Esophagus (tissue), 2 donors: ENCODE measurements at regions not wholly inside any gene's neighbourhood (a gene's known extent, or its start where the extent isn't known, plus 50 kb on each side); places are given as distances from the start of the nearest gene placed in this dataset.

Experiments
- H3K27ac ChIP-seq, 2 donors: one replicate each; pipeline ENCODE4 v1.5.1; 2013; ENCODE audit warnings: low read depth in 2 of 2, mild to moderate bottlenecking in 2 of 2, inconsistent platforms in 1 of 2, low read length in 1 of 2, moderate library complexity in 1 of 2
- H3K27me3 ChIP-seq, 2 donors: one replicate each; pipeline ENCODE4 v1.6.1; 2013; ENCODE audit warnings: low read length in 2 of 2, control low read depth in 1 of 2, mild to moderate bottlenecking in 1 of 2; ENCODE audit not compliant: insufficient read depth in 2 of 2, control insufficient read depth in 1 of 2
- H3K36me3 ChIP-seq, 2 donors: one replicate each; pipeline ENCODE4 v1.6.1; 2013; ENCODE audit warnings: low read length in 1 of 2; ENCODE audit not compliant: control insufficient read depth in 2 of 2, insufficient read depth in 2 of 2
- H3K4me1 ChIP-seq, 2 donors: one replicate each; pipeline ENCODE4 v1.6.1; 2013; ENCODE audit warnings: low read length in 1 of 2; ENCODE audit not compliant: control insufficient read depth in 2 of 2, insufficient read depth in 2 of 2
- H3K4me3 ChIP-seq, 2 donors: one replicate each; pipeline ENCODE4 v1.5.1; 2013; ENCODE audit warnings: low read length in 2 of 2, mild to moderate bottlenecking in 2 of 2, low read depth in 1 of 2, moderate library complexity in 1 of 2
- H3K9me3 ChIP-seq, 2 donors: one replicate each; pipeline ENCODE4 v1.6.1; 2013; ENCODE audit warnings: mild to moderate bottlenecking in 2 of 2, low read depth in 1 of 2, low read length in 1 of 2, moderate library complexity in 1 of 2; ENCODE audit not compliant: control insufficient read depth in 2 of 2, insufficient read depth in 1 of 2
- WGBS, 2 donors: extraction: QIAGEN DNeasy Blood & Tissue Kit; methylation state at CpG; one replicate each; pipeline ENCODE4 v1.1.7; 2013; 5-methylcytosine and 5-hydroxymethylcytosine counted together
- donor health status: healthy with polysubstance abuse.
- donor health status: Bipolar disorder and iron deficiency.

DNA sequence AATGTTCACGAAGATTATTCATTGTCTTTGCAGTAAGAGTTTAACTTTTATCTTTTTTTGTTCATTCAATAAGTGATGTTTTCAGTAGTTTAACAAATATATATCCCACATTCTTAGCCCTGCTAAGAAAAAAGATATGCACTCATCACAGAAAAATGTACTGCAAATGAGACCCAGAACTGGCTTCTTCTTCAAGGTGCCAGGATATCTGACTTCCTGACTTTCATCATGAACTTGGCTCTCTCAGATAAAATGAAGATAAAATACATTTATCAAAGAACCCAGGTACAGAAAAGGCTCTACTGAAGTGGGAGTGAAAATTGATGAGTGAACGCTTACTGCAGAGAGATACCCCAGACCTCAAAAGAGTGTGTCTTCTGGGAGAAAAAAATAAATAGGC is 177.8 kb upstream of the DKK2 start:
- WGBS, 2 donors: 86 to 90% methylated on average over 2 of the region's 2 CpGs
- H3K27ac ChIP-seq: no peak overlapping the region
- no peaks in the 10 kb centered on the region for H3K27me3 ChIP-seq
- no peaks in the 10 kb centered on the region for H3K9me3 ChIP-seq
- no peaks in the 10 kb centered on the region for H3K4me1 ChIP-seq
- H3K4me3 ChIP-seq: no peak overlapping the region
- no peaks in the 10 kb centered on the region for H3K36me3 ChIP-seq

- no peaks in the 10 kb centered on the region for H3K27me3 ChIP-seq
- no peak overlapping the region for H3K4me3 ChIP-seq
- H3K9me3 ChIP-seq: no peaks in the 10 kb centered on the region
- H3K36me3 ChIP-seq: no peaks in the 10 kb centered on the region
- WGBS, 2 donors: 90 to 92% methylated on average over 3 of the region's 3 CpGs
- H3K27ac ChIP-seq: no peak overlapping the region
- H3K4me1 ChIP-seq: no peaks in the 10 kb centered on the region
These were observed 177.3 kb upstream of the DKK2 start for GRCh38 chr4:107213410-107213809.

- Histone ChIP-seq H3K9me3 (no peaks in the 10 kb centered on the region), H3K4me1 (no peaks in the 10 kb centered on the region), H3K27ac (no peak overlapping the region), H3K27me3 (no peaks in the 10 kb centered on the region), H3K36me3 (no peaks in the 10 kb centered on the region), H3K4me3 (no peak overlapping the region)
- 93 to 97% methylated on average over 2 of the region's 2 CpGs for whole genome bisulfite sequencing, 2 donors
These were observed 176.5 kb upstream of the DKK2 start for GRCh38 chr4:107212565-107212964.

DNA sequence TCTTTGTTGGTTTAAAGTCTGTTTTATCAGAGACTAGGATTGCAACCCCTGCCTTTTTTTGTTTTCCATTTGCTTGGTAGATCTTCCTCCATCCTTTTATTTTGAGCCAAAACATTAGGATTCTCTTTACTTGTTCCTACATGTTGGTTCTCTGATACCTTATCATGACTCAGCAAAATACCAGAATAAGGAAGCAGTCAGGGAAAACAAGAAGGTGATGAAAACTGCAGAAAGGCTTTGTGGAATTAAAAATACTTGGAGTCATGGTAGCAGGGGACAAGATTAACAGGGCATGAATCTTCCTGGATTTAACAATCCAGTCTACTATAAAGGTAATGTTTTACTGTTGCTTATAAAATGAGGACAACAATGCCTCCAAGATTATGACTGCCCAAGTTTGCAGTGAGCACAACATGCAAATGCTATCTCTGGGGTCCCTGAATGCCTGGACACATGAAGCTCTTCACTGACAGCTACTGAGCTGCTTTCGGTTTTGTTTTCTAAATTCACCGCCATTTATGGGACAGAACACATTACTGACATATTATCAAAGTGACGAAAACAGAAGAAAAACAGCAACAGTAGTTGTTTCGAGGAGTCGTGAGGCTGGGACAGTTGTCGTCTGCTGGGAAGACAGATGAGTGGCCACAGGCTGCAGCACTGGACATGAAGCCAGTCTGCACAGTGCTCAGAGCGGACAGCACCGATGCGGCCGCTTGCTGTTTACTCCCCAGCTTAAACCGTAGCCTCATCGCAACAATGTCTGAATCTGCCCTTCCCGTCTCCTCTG is 174.5 kb upstream of the DKK2 start:
- Histone ChIP-seq H3K4me3 (no peak overlapping the region), H3K36me3 (no peaks in the 10 kb centered on the region)

GRCh38 chr4:107203733-107204132 is 167.6 kb upstream of the DKK2 start:
- WGBS, 2 donors: 91 to 92% methylated on average over 8 of the region's 8 CpGs
- Histone ChIP-seq H3K27me3 (no peaks in the 10 kb centered on the region), H3K4me3 (no peak overlapping the region), H3K9me3 (no peaks in the 10 kb centered on the region), H3K27ac (no peak overlapping the region), H3K4me1 (no peaks in the 10 kb centered on the region), H3K36me3 (no peaks in the 10 kb centered on the region)

More for the DNA sequence above, 174.5 kb upstream of the DKK2 start:
- WGBS, 2 donors: 80 to 83% methylated on average over 13 of the region's 13 CpGs
- H3K9me3 ChIP-seq: no peaks in the 10 kb centered on the region
- no peaks in the 10 kb centered on the region for H3K4me1 ChIP-seq
- no peaks in the 10 kb centered on the region for H3K27me3 ChIP-seq
- H3K27ac ChIP-seq: no peak overlapping the region

DNA sequence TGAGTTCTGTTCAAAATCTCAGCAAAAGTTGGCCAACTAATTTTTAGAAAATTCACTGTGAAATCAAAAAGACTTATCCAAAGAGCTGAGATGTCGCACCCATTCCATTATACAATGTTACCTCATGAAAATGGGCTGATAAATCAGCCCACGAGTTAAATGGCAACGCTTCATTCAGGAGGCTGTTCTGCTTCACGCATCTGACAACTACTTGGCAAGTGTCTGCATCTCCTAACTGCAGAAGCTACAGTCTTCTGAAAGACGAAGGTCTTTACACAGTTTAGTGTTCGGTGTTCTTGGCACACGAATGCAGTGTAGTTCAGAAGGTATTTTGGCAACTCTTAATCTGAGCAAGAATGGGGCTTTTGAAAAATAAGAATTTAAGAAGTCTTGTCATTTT is 166.6 kb upstream of the DKK2 start:
- Histone ChIP-seq H3K36me3 (no peaks in the 10 kb centered on the region), H3K4me3 (no peak overlapping the region), H3K4me1 (no peaks in the 10 kb centered on the region), H3K9me3 (no peaks in the 10 kb centered on the region), H3K27ac (no peak overlapping the region), H3K27me3 (no peaks in the 10 kb centered on the region)
- 48 to 66% methylated on average over 7 of the region's 7 CpGs for WGBS, 2 donors

DNA sequence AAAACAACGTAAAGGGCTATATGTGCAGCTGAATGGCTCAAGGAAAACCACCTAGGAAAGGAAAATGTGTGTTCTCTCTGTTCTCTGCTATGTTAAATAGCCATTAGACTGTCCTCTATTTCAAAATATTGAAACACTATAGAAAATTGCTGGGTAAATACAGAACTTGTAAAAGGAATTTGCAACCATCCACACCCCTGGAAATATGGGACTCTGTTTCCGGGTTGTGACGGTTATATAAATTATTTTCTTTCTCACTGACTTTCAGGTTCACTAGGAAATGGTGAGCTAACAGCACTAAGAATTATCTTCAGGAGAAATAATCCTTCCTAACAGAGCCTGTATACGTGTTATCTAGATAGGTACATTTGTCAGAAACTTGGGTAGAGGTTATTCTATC is 161.0 kb upstream of the DKK2 start:
- Histone ChIP-seq H3K27me3 (no peaks in the 10 kb centered on the region), H3K9me3 (no peaks in the 10 kb centered on the region), H3K36me3 (no peaks in the 10 kb centered on the region), H3K27ac (no peak overlapping the region), H3K4me1 (no peaks in the 10 kb centered on the region), H3K4me3 (no peak overlapping the region)
- 74 to 77% methylated on average over 4 of the region's 4 CpGs for WGBS, 2 donors

- H3K36me3 ChIP-seq: no peaks in the 10 kb centered on the region
- no peaks in the 10 kb centered on the region for H3K9me3 ChIP-seq
- no peak overlapping the region for H3K4me3 ChIP-seq
- no peaks in the 10 kb centered on the region for H3K4me1 ChIP-seq
- WGBS, 2 donors: 64 to 70% methylated on average over 2 of the region's 2 CpGs
- H3K27ac ChIP-seq: no peak overlapping the region
- no peaks in the 10 kb centered on the region for H3K27me3 ChIP-seq
These were observed 160.2 kb upstream of the DKK2 start for GRCh38 chr4:107196312-107196711.

GRCh38 chr4:107194005-107194404 is 157.9 kb upstream of the DKK2 start:
- no peaks in the 10 kb centered on the region for H3K27me3 ChIP-seq
- H3K4me3 ChIP-seq: no peak overlapping the region
- 75 to 77% methylated on average over 4 of the region's 4 CpGs for WGBS, 2 donors

GRCh38 chr4:107192601-107193000 is 156.5 kb upstream of the DKK2 start:
- no peaks in the 10 kb centered on the region for H3K27me3 ChIP-seq
- H3K9me3 ChIP-seq: no peaks in the 10 kb centered on the region
- H3K4me1 ChIP-seq: no peaks in the 10 kb centered on the region
- H3K36me3 ChIP-seq: no peaks in the 10 kb centered on the region
- 87 to 88% methylated on average over 6 of the region's 6 CpGs for WGBS, 2 donors
- no peak overlapping the region for H3K4me3 ChIP-seq
- no peak overlapping the region for H3K27ac ChIP-seq

More at GRCh38 chr4:107194005-107194404, 157.9 kb upstream of the DKK2 start:
- no peaks in the 10 kb centered on the region for H3K36me3 ChIP-seq
- no peaks in the 10 kb centered on the region for H3K4me1 ChIP-seq
- no peak overlapping the region for H3K27ac ChIP-seq
- no peaks in the 10 kb centered on the region for H3K9me3 ChIP-seq
